Pancreas (tissue), 10 donors: ENCODE measurements at regions not wholly inside any gene's neighbourhood (a gene's known extent, or its start where the extent isn't known, plus 50 kb on each side); places are given as distances from the start of the nearest gene placed in this dataset.

Source experiments
- ATAC-seq, 4 donors: fragments of 200-7000 bp; cut with Tn5 transposase; one replicate each; pipeline versions ENCODE4 v1.8.0 to v1.9.1; 2020; ENCODE audit warnings: mild to moderate bottlenecking in 4 of 4, moderate library complexity in 4 of 4
- DNase-seq, 6 donors: peaks; one replicate each; pipeline ENCODE4 v3.0.0-alpha.2; 2020
- FAIRE-seq: peaks from 2 replicates; lab custom pipeline; 2012; peaks lifted over from hg19 to GRCh38; lab: Jason Lieb, UNC
- H3K27ac ChIP-seq, 4 donors: fragments of 200-600 bp; sonication (generic); 1 replicate in 3 of 4; 2 replicates in 1 of 4; pipeline versions ENCODE4 v1.5.0 to v1.8.0; 2020
- H3K27me3 ChIP-seq, 4 donors: fragments of 200-600 bp; one replicate each; pipeline ENCODE4 v1.8.0; 2021
- H3K36me3 ChIP-seq, 3 donors: fragments of 200-600 bp; sonication (generic) in 1 of 3; one replicate each; pipeline versions ENCODE4 v1.5.0 to v1.8.0; 2020 to 2021
- H3K4me1 ChIP-seq, 3 donors: fragments of 200-600 bp; one replicate each; pipeline ENCODE4 v1.8.0; 2021
- H3K4me3 ChIP-seq, 4 donors: fragments of 200-600 bp; sonication (generic) in 2 of 4; one replicate each; pipeline versions ENCODE4 v1.5.0 to v1.8.0; 2020 to 2021
- H3K9me3 ChIP-seq, 4 donors: fragments of 200-600 bp; one replicate each; pipeline ENCODE4 v1.8.0; 2021
- CTCF ChIP-seq, 4 donors: fragments of 200-600 bp; sonication (generic) in 3 of 4; IDR thresholded peaks; one replicate each; pipeline versions ENCODE4 v1.5.0 to v1.8.0; 2021; ENCODE audit warnings: antibody characterized with exemption in 4 of 4
- WGBS, 2 donors: extraction: QIAGEN DNeasy Blood & Tissue Kit; methylation state at CpG; one replicate each; pipeline ENCODE4 v1.1.7; 2013; 5-methylcytosine and 5-hydroxymethylcytosine counted together
- intact Hi-C, 3 donors: fragments of 100-400 bp; cut with DNase I; formaldehyde crosslinking; loops; one replicate each; pipeline versions ENCODE4 v1.11.1 to v1.14.2; 2022
- donor health status: healthy with polysubstance abuse.
- donor health status: DM: no; HTN: no; CAD: no; lungs with moderate emphysema.
- donor health status: DM: no; HTN: no; CAD: no.
- donor health status: control.
- donor health status: control.
- donor health status: Bipolar disorder and iron deficiency.
- donor health status: DM: yes; HTN: yes; CAD: no.
- donor health status: DM: no; HTN: no; CAD: no.
- donor health status: DM: no; HTN: no; CAD: no.
- donor health status: DM: yes; HTN: yes; CAD: no.

- WGBS, 2 donors = 68 to 80% methylated on average over 7 of the region's 7 CpGs
- FAIRE-seq (no peak), DNase-seq (no peak), ATAC-seq (no peak)
- Histone ChIP-seq H3K36me3 (no peaks in the 10 kb centered on the region), H3K4me1 (no peaks in the 10 kb centered on the region), H3K27ac (no peak overlapping the region), H3K4me3 (no peak overlapping the region), H3K27me3 (no peaks in the 10 kb centered on the region), H3K9me3 (no peaks in the 10 kb centered on the region)
- no peak for TF ChIP-seq CTCF (IDR thresholded peaks at IDR 0.05)
- intact Hi-C loops = no loop called here
Observed at GRCh38 chr9:27712806-27713205, 139.5 kb upstream of the C9orf72 start.

GRCh38 chr9:27714388-27714787 lies 141.1 kb upstream of the C9orf72 start:
- no peak for ATAC-seq

GRCh38 chr9:27715651-27716050 lies 142.4 kb upstream of the C9orf72 start:
- no peaks in the 10 kb centered on the region for H3K9me3 ChIP-seq
- FAIRE-seq (no peak), ATAC-seq (no peak), DNase-seq (no peak)
- H3K27ac ChIP-seq = no peak overlapping the region
- WGBS, 2 donors = 63 to 65% methylated on average over 2 of the region's 2 CpGs
- no peaks in the 10 kb centered on the region for H3K36me3 ChIP-seq
- H3K4me1 ChIP-seq = no peaks in the 10 kb centered on the region
- no peak for TF ChIP-seq CTCF (IDR thresholded peaks at IDR 0.05)
- no peaks in the 10 kb centered on the region for H3K27me3 ChIP-seq
- intact Hi-C loops = no loop called here
- H3K4me3 ChIP-seq = no peak overlapping the region

More at GRCh38 chr9:27714388-27714787, 141.1 kb upstream of the C9orf72 start:
- 59 to 70% methylated on average over 1 of the region's 1 CpG for WGBS, 2 donors
- intact Hi-C loops = no loop called here
- no peaks in the 10 kb centered on the region for H3K36me3 ChIP-seq
- no peak for TF ChIP-seq CTCF (IDR thresholded peaks at IDR 0.05)
- H3K27me3 ChIP-seq = no peaks in the 10 kb centered on the region
- H3K9me3 ChIP-seq = no peaks in the 10 kb centered on the region
- DNase-seq (no peak), FAIRE-seq (no peak)
- no peaks in the 10 kb centered on the region for H3K4me1 ChIP-seq
- no peak overlapping the region for H3K27ac ChIP-seq
- no peak overlapping the region for H3K4me3 ChIP-seq

- FAIRE-seq (no peak), ATAC-seq (no peak), DNase-seq (no peak)
- no peak overlapping the region for H3K4me3 ChIP-seq
- H3K36me3 ChIP-seq = no peaks in the 10 kb centered on the region
- H3K9me3 ChIP-seq = no peaks in the 10 kb centered on the region
- no peak overlapping the region for H3K27ac ChIP-seq
- H3K27me3 ChIP-seq = no peaks in the 10 kb centered on the region
- no peak for TF ChIP-seq CTCF (IDR thresholded peaks at IDR 0.05)
- 58 to 65% methylated on average over 2 of the region's 2 CpGs for WGBS, 2 donors
- H3K4me1 ChIP-seq = no peaks in the 10 kb centered on the region
- intact Hi-C loops = no loop called here
Observed at GRCh38 chr9:27717991-27718390, 144.7 kb upstream of the C9orf72 start.

GRCh38 chr9:27719711-27720110 lies 146.4 kb upstream of the C9orf72 start:
- ATAC-seq = no peak
- H3K27ac ChIP-seq = no peak overlapping the region
- no peak overlapping the region for H3K4me3 ChIP-seq
- no peaks in the 10 kb centered on the region for H3K9me3 ChIP-seq
- no peaks in the 10 kb centered on the region for H3K4me1 ChIP-seq
- WGBS, 2 donors = 70 to 81% methylated on average over 2 of the region's 2 CpGs
- FAIRE-seq = no peak
- H3K36me3 ChIP-seq = no peaks in the 10 kb centered on the region
- no peak for TF ChIP-seq CTCF (IDR thresholded peaks at IDR 0.05)
- intact Hi-C loops = loop anchor here in 1 of 3 donors (10.0 kb wide), 1 partner anchor 345 kb away; no protein-coding TSS in a partner anchor
- DNase-seq = no peak
- no peaks in the 10 kb centered on the region for H3K27me3 ChIP-seq
